OCI-M1 (cell line): ENCODE measurements at regions not wholly inside any gene's neighbourhood (a gene's known extent, or its start where the extent isn't known, plus 50 kb on each side); places are given as distances from the start of the nearest gene placed in this dataset.

Experiments used
- DNase-seq: peaks from one replicate; lab custom pipeline; 2025; lab: John Stamatoyannopoulos, UW

GRCh38 chr11:130715085-130715876 lies 201.0 kb downstream of the SNX19 start:
- no peak for DNase-seq

GRCh38 chr11:130715877-130716220 lies 200.4 kb downstream of the SNX19 start:
- no peak for DNase-seq

- DNase-seq: no peak
These were observed 198.2 kb downstream of the SNX19 start for GRCh38 chr11:130718120-130718519.

- no peak for DNase-seq
These were observed 196.9 kb downstream of the SNX19 start for GRCh38 chr11:130719220-130719915.

- DNase-seq: no peak
These were observed 195.9 kb downstream of the SNX19 start for GRCh38 chr11:130720232-130721022.

GRCh38 chr11:130721023-130721681 lies 195.1 kb downstream of the SNX19 start:
- DNase-seq: no peak

GRCh38 chr11:130721736-130722135 lies 194.5 kb downstream of the SNX19 start:
- DNase-seq: no peak

GRCh38 chr11:130722401-130722800 lies 193.9 kb downstream of the SNX19 start:
- no peak for DNase-seq

- DNase-seq: no peak
These were observed 190.7 kb downstream of the SNX19 start for GRCh38 chr11:130725421-130726233.

- DNase-seq: no peak
These were observed 189.8 kb downstream of the SNX19 start for GRCh38 chr11:130726234-130727037.

GRCh38 chr11:130727157-130728119 lies 188.8 kb downstream of the SNX19 start:
- no peak for DNase-seq

GRCh38 chr11:130728185-130729180 lies 187.8 kb downstream of the SNX19 start:
- DNase-seq: no peak

GRCh38 chr11:130729193-130729592 lies 187.1 kb downstream of the SNX19 start:
- DNase-seq: no peak

- no peak for DNase-seq
These were observed 186.5 kb downstream of the SNX19 start for GRCh38 chr11:130729678-130730300.

- DNase-seq: no peak
These were observed 184.9 kb downstream of the SNX19 start for GRCh38 chr11:130731401-130731800.

- DNase-seq: no peak
These were observed 183.8 kb downstream of the SNX19 start for GRCh38 chr11:130732476-130732875.

GRCh38 chr11:130737041-130737830 lies 179.0 kb downstream of the SNX19 start:
- DNase-seq: no peak
